Fibroblast of lung (primary cell): ENCODE measurements at regions not wholly inside any gene's neighbourhood (a gene's known extent, or its start where the extent isn't known, plus 50 kb on each side); places are given as distances from the start of the nearest gene placed in this dataset.

Experiments
- DNase-seq, 2 donors: peaks; one replicate each; pipeline versions ENCODE4 v3.0.0 to v3.0.0-alpha.2; 2010; ENCODE audit warnings: low read depth in 2 of 2
- H2AFZ ChIP-seq: 2 replicates; pipeline ENCODE4 v1.5.1; 2012; ENCODE audit warnings: low read length, control low read depth, inconsistent platforms
- H3K27ac ChIP-seq: 2 replicates; pipeline ENCODE4 v1.5.1; 2011; ENCODE audit warnings: low read length, control low read depth; ENCODE audit not compliant: insufficient read depth
- H3K27me3 ChIP-seq: 2 replicates; pipeline ENCODE4 v1.5.1; 2011; ENCODE audit warnings: mild to moderate bottlenecking, low read length; ENCODE audit not compliant: control insufficient read depth, insufficient read depth
- H3K36me3 ChIP-seq: 2 replicates; pipeline ENCODE4 v1.5.1; 2011; ENCODE audit warnings: low read length; ENCODE audit not compliant: control insufficient read depth, insufficient read depth
- H3K4me1 ChIP-seq: 2 replicates; pipeline ENCODE4 v1.5.1; 2011; ENCODE audit warnings: low read length; ENCODE audit not compliant: control insufficient read depth, insufficient read depth; ENCODE audit errors: extremely low read depth
- H3K4me2 ChIP-seq: 2 replicates; pipeline ENCODE4 v1.5.1; 2011; ENCODE audit warnings: low read length, control low read depth; ENCODE audit not compliant: insufficient read depth; ENCODE audit errors: extremely low read depth
- H3K4me3 ChIP-seq, 4 experiments: fragments of 200-600 bp in 1 of 4; sonication (generic) in 1 of 4; replicated peaks in 1 of 4; 2 replicates each; pipeline ENCODE4 v1.5.1; 2011 to 2016; ENCODE audit warnings: low read length in 4 of 4, low read depth in 3 of 4, mild to moderate bottlenecking in 3 of 4, control low read depth in 2 of 4, inconsistent platforms in 1 of 4, mixed read lengths in 1 of 4; ENCODE audit not compliant: insufficient read depth in 1 of 4; ENCODE audit errors: control extremely low read depth in 1 of 4
- H3K79me2 ChIP-seq: 2 replicates; pipeline ENCODE4 v1.5.1; 2012; ENCODE audit warnings: mild to moderate bottlenecking, low read length, inconsistent platforms; ENCODE audit not compliant: control insufficient read depth, insufficient read depth
- H3K9ac ChIP-seq: 2 replicates; pipeline ENCODE4 v1.5.1; 2011; ENCODE audit warnings: mild to moderate bottlenecking, low read length, control low read depth; ENCODE audit not compliant: insufficient read depth
- H3K9me3 ChIP-seq: 2 replicates; pipeline ENCODE4 v1.5.1; 2012; ENCODE audit warnings: low read depth, low read length; ENCODE audit not compliant: control insufficient read depth, insufficient read depth
- H4K20me1 ChIP-seq: 2 replicates; pipeline ENCODE4 v1.5.1; 2011; ENCODE audit warnings: low read length; ENCODE audit not compliant: control insufficient read depth, insufficient read depth; ENCODE audit errors: extremely low read depth
- CTCF ChIP-seq, 2 donors: IDR thresholded peaks in 1 of 2; conservative IDR thresholded peaks in 1 of 2; 1 replicate in 1 of 2; 2 replicates in 1 of 2; pipeline ENCODE4 v1.5.1; 2011 to 2012; ENCODE audit warnings: low read length in 2 of 2, control low read depth in 1 of 2, inconsistent platforms in 1 of 2, low read depth in 1 of 2, mild to moderate bottlenecking in 1 of 2
- EZH2 ChIP-seq: IDR thresholded peaks from 2 replicates; pipeline ENCODE4 v1.5.1; 2012; ENCODE audit warnings: low read length, control low read depth, mild to moderate bottlenecking; ENCODE audit errors: missing control alignments

GRCh38 chr1:239008568-239008967, 377.8 kb upstream of the CHRM3 start:
- TF ChIP-seq EZH2 = no peak
- no peak for TF ChIP-seq CTCF (conservative IDR thresholded peaks at IDR 0.05 in 1 of 2, IDR thresholded peaks at IDR 0.05 in 1 of 2; ENCODE audit: low read depth in 1 of 2, low read length in 2 of 2)
- H3K9me3 ChIP-seq = no peaks in the 10 kb centered on the region

GRCh38 chr1:239006276-239006675, 380.1 kb upstream of the CHRM3 start:
- H3K4me2 ChIP-seq = no peak overlapping the region
- TF ChIP-seq EZH2 (no peak), CTCF (conservative IDR thresholded peaks at IDR 0.05 in 1 of 2, IDR thresholded peaks at IDR 0.05 in 1 of 2; ENCODE audit: low read depth in 1 of 2, low read length in 2 of 2) (no peak)

More at GRCh38 chr1:239008568-239008967, 377.8 kb upstream of the CHRM3 start:
- Histone ChIP-seq H3K4me2 (no peak overlapping the region), H3K36me3 (no peaks in the 10 kb centered on the region), H3K27me3 (no peaks in the 10 kb centered on the region), H4K20me1 (no peaks in the 10 kb centered on the region), H2AFZ (no peak overlapping the region), H3K9ac (no peak overlapping the region), H3K79me2 (no peaks in the 10 kb centered on the region), H3K4me1 (no peaks in the 10 kb centered on the region), H3K27ac (no peak overlapping the region), H3K4me3 (no peak overlapping the region)
- DNase-seq = no peak

GRCh38 chr1:238999944-239000343, 386.4 kb upstream of the CHRM3 start:
- no peaks in the 10 kb centered on the region for H3K36me3 ChIP-seq
- no peak overlapping the region for H3K4me3 ChIP-seq
- no peak overlapping the region for H3K9ac ChIP-seq
- no peak overlapping the region for H2AFZ ChIP-seq
- H3K27me3 ChIP-seq = no peaks in the 10 kb centered on the region
- no peak for TF ChIP-seq EZH2
- no peak for TF ChIP-seq CTCF (conservative IDR thresholded peaks at IDR 0.05 in 1 of 2, IDR thresholded peaks at IDR 0.05 in 1 of 2; ENCODE audit: low read depth in 1 of 2, low read length in 2 of 2)
- DNase-seq = no peak
- no peaks in the 10 kb centered on the region for H4K20me1 ChIP-seq
- no peaks in the 10 kb centered on the region for H3K79me2 ChIP-seq
- H3K4me2 ChIP-seq = no peak overlapping the region
- H3K9me3 ChIP-seq = no peaks in the 10 kb centered on the region
- no peaks in the 10 kb centered on the region for H3K4me1 ChIP-seq
- no peak overlapping the region for H3K27ac ChIP-seq

More at GRCh38 chr1:239006276-239006675, 380.1 kb upstream of the CHRM3 start:
- no peak overlapping the region for H3K4me3 ChIP-seq
- no peak for DNase-seq
- no peak overlapping the region for H3K27ac ChIP-seq
- H3K27me3 ChIP-seq = no peaks in the 10 kb centered on the region
- H4K20me1 ChIP-seq = no peaks in the 10 kb centered on the region
- H3K79me2 ChIP-seq = no peaks in the 10 kb centered on the region
- no peak overlapping the region for H2AFZ ChIP-seq
- no peaks in the 10 kb centered on the region for H3K36me3 ChIP-seq
- H3K4me1 ChIP-seq = no peaks in the 10 kb centered on the region
- no peak overlapping the region for H3K9ac ChIP-seq
- H3K9me3 ChIP-seq = no peaks in the 10 kb centered on the region
